Adrenal gland (tissue), 5 donors: ENCODE measurements at regions not wholly inside any gene's neighbourhood (a gene's known extent, or its start where the extent isn't known, plus 50 kb on each side); places are given as distances from the start of the nearest gene placed in this dataset.

ENCODE experiments used
- POLR2A ChIP-seq, 2 donors: fragments of 450-650 bp; IDR thresholded peaks; one replicate each; pipeline ENCODE4 v1.6.1; 2017; ENCODE audit warnings: antibody characterized with exemption in 2 of 2, mild to moderate bottlenecking in 2 of 2, moderate library complexity in 1 of 2
- TF ChIP-seq, protein P1 (sequence below), 6 experiments: fragments of 450-650 bp in 4 of 6; fragments of 200-600 bp in 2 of 6; sonication (generic) in 1 of 6; IDR thresholded peaks; 1 replicate in 5 of 6; 2 replicates in 1 of 6; pipeline versions ENCODE4 v1.5.1 to v1.8.0; 2016 to 2021; ENCODE audit warnings: antibody characterized with exemption in 6 of 6, mild to moderate bottlenecking in 2 of 6, moderate library complexity in 1 of 6
- donor health status: DM: no; HTN: no; CAD: no.

DNA sequence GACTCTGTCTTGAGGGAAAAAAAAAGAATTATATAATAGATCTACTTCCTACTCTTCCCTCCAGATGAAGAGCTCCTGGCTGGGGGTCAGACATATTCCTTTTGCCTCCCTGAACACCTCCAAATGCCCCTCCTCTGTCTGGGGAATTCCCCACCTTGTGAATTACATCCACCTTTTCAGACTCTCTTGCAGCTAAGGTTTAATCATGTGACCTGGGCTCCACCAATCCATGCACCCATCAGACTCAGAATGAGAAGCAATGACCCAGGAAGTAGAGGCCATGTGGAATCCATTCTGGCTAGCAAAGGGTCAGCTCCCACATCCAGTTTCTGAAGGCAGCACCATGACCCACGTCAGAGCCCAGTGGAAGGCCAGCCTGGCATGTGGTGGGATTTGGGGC is 93.6 kb upstream of the CUX1 start:
- TF ChIP-seq, protein P1, sequence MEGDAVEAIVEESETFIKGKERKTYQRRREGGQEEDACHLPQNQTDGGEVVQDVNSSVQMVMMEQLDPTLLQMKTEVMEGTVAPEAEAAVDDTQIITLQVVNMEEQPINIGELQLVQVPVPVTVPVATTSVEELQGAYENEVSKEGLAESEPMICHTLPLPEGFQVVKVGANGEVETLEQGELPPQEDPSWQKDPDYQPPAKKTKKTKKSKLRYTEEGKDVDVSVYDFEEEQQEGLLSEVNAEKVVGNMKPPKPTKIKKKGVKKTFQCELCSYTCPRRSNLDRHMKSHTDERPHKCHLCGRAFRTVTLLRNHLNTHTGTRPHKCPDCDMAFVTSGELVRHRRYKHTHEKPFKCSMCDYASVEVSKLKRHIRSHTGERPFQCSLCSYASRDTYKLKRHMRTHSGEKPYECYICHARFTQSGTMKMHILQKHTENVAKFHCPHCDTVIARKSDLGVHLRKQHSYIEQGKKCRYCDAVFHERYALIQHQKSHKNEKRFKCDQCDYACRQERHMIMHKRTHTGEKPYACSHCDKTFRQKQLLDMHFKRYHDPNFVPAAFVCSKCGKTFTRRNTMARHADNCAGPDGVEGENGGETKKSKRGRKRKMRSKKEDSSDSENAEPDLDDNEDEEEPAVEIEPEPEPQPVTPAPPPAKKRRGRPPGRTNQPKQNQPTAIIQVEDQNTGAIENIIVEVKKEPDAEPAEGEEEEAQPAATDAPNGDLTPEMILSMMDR (IDR thresholded peaks at IDR 0.05) = no peak
- no peak for TF ChIP-seq POLR2A (IDR thresholded peaks at IDR 0.05)
